ENCODE measurements at regions not wholly inside any gene's neighbourhood (a gene's known extent, or its start where the extent isn't known, plus 50 kb on each side); places are given as distances from the start of the nearest gene placed in this dataset.

- Histone ChIP-seq H3K9me3 (replicated peaks in 1 of 2; ENCODE audit: control insufficient read depth in 1 of 2, insufficient read depth in 1 of 2, low read length in 2 of 2) (no peaks in the 10 kb centered on the region), H3K27ac (ENCODE audit: low read depth in 1 of 2, low read length in 2 of 2) (no peak overlapping the region), H4K20me1 (ENCODE audit: insufficient read depth, low read length) (no peaks in the 10 kb centered on the region), H3K4me1 (ENCODE audit: control insufficient read depth in 1 of 2, insufficient read depth in 2 of 2, low read length in 2 of 2) (no peaks in the 10 kb centered on the region), H3K9ac (ENCODE audit: insufficient read depth, low read length, poor library complexity, severe bottlenecking) (no peak overlapping the region), H3K36me3 (replicated peaks in 1 of 2; ENCODE audit: control insufficient read depth in 1 of 2, insufficient read depth in 2 of 2, low read length in 2 of 2) (no peaks in the 10 kb centered on the region), H3K4me3 (replicated peaks in 1 of 3; ENCODE audit: low read depth in 2 of 3, low read length in 3 of 3) (no peak overlapping the region), H2AFZ (ENCODE audit: insufficient read depth, low read depth, low read length, poor library complexity, severe bottlenecking) (no peak overlapping the region), H3K4me2 (replicated peaks; ENCODE audit: extremely low read depth, low read length, poor library complexity, severe bottlenecking) (no peak overlapping the region), H3K27me3 (ENCODE audit: control insufficient read depth in 2 of 2, insufficient read depth in 2 of 2, low read length in 2 of 2) (no peaks in the 10 kb centered on the region), H3K79me2 (ENCODE audit: insufficient read depth, low read length) (no peaks in the 10 kb centered on the region)
- TF ChIP-seq CTCF (IDR thresholded peaks at IDR 0.05) = no peak
- no peak overlapping the region for H3K27ac Mint-ChIP-seq
- H3K36me3 Mint-ChIP-seq = no peaks in the 10 kb centered on the region
- peaks cover 4 to 7% (median 6%) of the 10 kb centered on the region in 3 donors for H3K27me3 Mint-ChIP-seq (ENCODE audit: low read depth in 3 of 3)
- WGBS (ENCODE audit: insufficient coverage) = no CpG with 5 or more reads among the region's 2 CpGs
- H3K4me3 Mint-ChIP-seq = no peak overlapping the region
- intact Hi-C loops (cut with micrococcal nuclease) = no loop called here
- H3K9me3 Mint-ChIP-seq = peaks cover 0 to 2% (median 0%) of the 10 kb centered on the region in 7 donors
- H3K4me1 Mint-ChIP-seq = no peaks in the 10 kb centered on the region
- DNase-seq = no peak
Observed at GRCh38 chr10:117876210-117876609, 170.5 kb downstream of the RAB11FIP2 start.

- intact Hi-C loops (cut with micrococcal nuclease) = no loop called here
- no peak for TF ChIP-seq CTCF (IDR thresholded peaks at IDR 0.05)
- Mint-ChIP-seq H3K4me3 (no peak overlapping the region), H3K27me3 (ENCODE audit: low read depth in 3 of 3) (peaks cover 4 to 7% (median 6%) of the 10 kb centered on the region in 3 donors), H3K9me3 (peaks cover 0 to 2% (median 0%) of the 10 kb centered on the region in 7 donors), H3K4me1 (no peaks in the 10 kb centered on the region), H3K27ac (no peak overlapping the region), H3K36me3 (no peaks in the 10 kb centered on the region)
- H3K79me2 ChIP-seq (ENCODE audit: insufficient read depth, low read length) = no peaks in the 10 kb centered on the region
- no peaks in the 10 kb centered on the region for H3K36me3 ChIP-seq (replicated peaks in 1 of 2; ENCODE audit: control insufficient read depth in 1 of 2, insufficient read depth in 2 of 2, low read length in 2 of 2)
- WGBS (ENCODE audit: insufficient coverage) = 92% methylated on average over 4 of the region's 5 CpGs
- H3K27ac ChIP-seq (ENCODE audit: low read depth in 1 of 2, low read length in 2 of 2) = no peak overlapping the region
- H3K9ac ChIP-seq (ENCODE audit: insufficient read depth, low read length, poor library complexity, severe bottlenecking) = no peak overlapping the region
- H2AFZ ChIP-seq (ENCODE audit: insufficient read depth, low read depth, low read length, poor library complexity, severe bottlenecking) = no peak overlapping the region
- H3K4me1 ChIP-seq (ENCODE audit: control insufficient read depth in 1 of 2, insufficient read depth in 2 of 2, low read length in 2 of 2) = no peaks in the 10 kb centered on the region
- H3K4me3 ChIP-seq (replicated peaks in 1 of 3; ENCODE audit: low read depth in 2 of 3, low read length in 3 of 3) = no peak overlapping the region
- no peak overlapping the region for H3K4me2 ChIP-seq (replicated peaks; ENCODE audit: extremely low read depth, low read length, poor library complexity, severe bottlenecking)
- no peaks in the 10 kb centered on the region for H3K27me3 ChIP-seq (ENCODE audit: control insufficient read depth in 2 of 2, insufficient read depth in 2 of 2, low read length in 2 of 2)
- no peaks in the 10 kb centered on the region for H3K9me3 ChIP-seq (replicated peaks in 1 of 2; ENCODE audit: control insufficient read depth in 1 of 2, insufficient read depth in 1 of 2, low read length in 2 of 2)
- DNase-seq = no peak
- no peaks in the 10 kb centered on the region for H4K20me1 ChIP-seq (ENCODE audit: insufficient read depth, low read length)
Observed at GRCh38 chr10:117878626-117879025, 168.1 kb downstream of the RAB11FIP2 start.

Measured in CD14-positive monocyte (primary cell).